HG02840 (cell line): ENCODE measurements at regions not wholly inside any gene's neighbourhood (a gene's known extent, or its start where the extent isn't known, plus 50 kb on each side); places are given as distances from the start of the nearest gene placed in this dataset.

Experiments
- ATAC-seq: cut with Tn5 transposase; IDR thresholded peaks from one replicate; pipeline ENCODE4 v1.9.1; 2021; ENCODE audit warnings: mild to moderate bottlenecking, moderate library complexity, moderate number of reproducible peaks; ENCODE audit not compliant: unreplicated experiment, low FRiP score

DNA sequence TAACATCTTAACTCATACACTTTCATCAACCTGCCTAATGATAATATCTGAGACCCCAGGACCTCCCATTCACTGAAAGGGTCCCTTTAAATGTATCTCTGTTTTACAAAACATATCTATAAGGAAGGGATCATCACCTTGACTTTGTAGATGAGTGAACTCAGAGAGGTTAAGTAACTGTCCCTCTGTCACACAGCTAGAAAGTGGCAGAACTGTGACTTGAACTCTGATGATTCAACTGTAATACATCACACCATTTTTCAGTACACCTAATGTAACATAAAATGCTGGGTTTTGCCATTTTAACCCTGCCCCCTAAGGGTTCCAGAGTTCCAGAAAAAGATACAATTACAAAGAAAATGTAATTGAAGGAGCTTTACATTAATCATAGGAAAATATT, 234.6 kb downstream of the ZEB2 start:
- no peak for ATAC-seq

DNA sequence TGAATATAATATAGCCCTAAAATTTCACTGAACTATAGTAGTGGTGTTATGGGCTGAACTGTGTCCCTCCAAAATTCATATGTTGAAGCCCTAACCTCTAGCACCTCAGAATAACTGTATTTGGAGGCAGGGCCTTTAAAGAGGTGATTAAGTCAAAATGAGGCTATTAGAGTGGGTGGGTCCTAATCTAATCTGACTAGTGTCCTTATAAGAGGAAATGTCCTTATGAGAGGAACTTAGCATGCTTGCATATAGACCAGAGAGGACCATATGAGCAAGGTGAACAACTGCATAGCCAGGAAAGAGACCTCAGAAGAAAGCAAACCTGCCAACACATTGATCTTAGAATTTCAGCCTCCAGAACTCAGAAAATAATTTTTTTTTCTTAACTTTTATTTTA, 238.4 kb downstream of the ZEB2 start:
- ATAC-seq = no peak

DNA sequence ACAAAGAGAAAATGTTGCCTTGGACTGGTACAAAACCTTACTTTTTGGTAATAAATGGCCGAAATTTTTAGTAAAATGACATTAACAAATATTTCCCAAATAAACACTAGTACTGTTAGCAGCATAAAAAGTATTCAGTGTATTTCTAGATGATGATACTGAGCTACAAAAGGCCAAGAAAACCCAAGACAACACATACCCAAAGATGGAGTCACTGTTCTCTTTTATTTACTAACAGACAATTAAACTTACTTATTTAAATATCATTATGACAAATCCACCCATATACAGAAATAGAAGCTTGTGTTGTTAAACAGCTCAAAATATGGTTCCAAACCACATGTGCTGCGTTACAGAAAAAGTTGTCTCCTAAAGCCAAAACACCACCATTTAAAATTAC, 239.9 kb downstream of the ZEB2 start:
- ATAC-seq = no peak

DNA sequence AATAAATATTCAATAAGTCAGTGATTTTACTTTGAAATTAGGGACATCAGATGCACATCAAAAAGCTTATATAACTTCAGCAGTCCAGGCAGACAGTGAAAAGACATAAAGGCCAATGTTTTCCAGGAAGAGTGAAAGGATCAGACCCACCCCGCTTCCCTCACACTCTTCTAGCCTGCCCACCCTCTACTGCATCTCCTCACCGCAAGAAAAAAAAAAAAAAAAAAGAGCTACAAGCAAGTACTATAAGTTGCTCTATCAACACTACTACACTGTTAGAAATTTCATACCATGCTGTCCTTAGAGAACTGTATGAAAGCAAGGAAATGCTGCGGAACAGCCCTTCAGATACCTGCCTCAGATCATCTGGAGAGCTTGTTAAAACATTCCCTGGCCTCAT, 240.8 kb downstream of the ZEB2 start:
- ATAC-seq = no peak

DNA sequence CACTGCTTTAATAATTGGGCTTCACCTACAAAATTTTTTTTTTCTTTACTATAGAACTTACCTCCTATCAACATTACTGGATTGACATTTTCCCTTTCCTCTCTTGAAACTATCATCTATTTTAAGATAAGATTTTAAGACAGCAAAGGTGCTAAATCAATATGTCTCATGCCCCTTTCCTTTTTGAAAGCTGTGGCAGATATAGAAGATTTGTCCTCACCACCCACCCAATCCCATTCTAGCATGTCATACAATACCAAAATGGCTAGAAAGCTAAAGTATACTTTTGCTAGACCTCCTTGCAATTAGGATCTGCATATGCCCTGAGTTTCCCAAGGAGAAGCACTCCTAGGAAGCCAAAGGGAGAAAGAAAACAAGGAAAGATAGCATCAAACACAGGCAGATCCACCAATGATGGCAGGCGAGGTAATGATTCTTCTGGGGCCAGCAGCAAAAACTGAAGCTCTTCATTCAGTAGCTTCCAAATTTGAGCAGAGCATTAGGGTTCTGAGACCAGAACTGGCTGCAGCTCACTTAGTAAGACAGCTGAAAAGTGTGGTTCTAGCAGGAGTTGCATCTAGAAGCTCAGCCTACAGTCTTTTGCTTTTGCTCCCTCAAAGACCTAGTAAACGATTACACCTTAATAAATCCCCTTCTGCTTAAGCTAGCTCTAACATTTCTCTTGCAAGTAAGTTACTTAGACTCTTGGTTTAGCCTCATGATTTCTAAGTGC, 242.1 kb downstream of the ZEB2 start:
- no peak for ATAC-seq

DNA sequence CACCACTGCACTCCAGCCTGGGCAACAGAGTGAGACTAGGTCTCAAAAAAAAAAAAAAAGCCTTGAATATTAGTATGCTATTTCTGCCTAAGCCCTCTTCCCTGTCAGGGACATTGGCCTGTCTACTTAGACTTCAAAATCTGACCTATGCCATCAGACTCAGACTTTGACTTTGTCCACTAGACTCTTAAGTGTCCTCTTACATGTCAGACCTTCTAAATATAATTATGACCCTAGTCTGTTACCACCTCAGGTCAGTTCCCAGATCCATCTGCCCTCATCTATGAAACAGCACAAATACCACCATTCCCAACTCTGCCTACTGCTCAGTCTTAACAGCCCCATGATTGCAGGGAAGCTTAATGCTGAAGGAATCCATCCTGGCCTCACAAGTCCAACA, 244.6 kb downstream of the ZEB2 start:
- ATAC-seq = no peak

DNA sequence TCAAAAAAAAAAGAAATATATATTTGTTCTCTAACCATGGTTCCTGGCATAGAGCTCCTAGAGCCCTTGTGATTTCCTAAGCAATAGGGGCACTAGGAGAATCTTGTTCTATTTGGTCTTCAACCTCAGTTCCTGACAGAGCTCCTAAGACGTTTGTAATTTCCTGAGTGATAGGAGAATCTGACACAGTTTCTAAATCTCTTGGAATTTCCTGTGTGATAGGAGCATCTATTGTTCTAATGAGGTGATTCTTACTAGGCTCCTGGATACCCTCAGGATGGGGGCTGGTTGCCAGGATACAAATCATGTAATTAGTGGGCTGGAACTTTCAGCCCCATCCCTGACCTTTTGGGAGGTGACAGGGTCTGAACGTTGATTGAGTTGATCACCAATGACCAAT, 245.8 kb downstream of the ZEB2 start:
- ATAC-seq = no peak

DNA sequence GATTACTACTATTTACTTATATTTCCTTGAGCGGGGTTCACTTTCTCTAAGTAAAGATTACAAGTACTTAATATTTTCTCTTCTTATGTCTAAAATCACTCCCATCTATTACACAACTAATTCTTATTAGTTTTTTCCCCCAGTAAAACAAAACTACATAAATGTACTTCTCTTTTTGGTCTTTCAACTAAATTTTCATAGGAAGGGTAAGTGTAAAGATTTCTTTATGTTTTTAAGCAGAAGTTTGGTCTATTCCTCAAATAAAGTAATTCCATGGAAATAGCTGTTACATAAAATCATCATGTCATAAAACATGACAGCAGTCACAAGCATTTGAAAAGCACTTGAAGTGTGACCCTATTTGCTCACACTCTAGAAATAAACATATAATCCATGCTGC, 249.0 kb downstream of the ZEB2 start:
- no peak for ATAC-seq

DNA sequence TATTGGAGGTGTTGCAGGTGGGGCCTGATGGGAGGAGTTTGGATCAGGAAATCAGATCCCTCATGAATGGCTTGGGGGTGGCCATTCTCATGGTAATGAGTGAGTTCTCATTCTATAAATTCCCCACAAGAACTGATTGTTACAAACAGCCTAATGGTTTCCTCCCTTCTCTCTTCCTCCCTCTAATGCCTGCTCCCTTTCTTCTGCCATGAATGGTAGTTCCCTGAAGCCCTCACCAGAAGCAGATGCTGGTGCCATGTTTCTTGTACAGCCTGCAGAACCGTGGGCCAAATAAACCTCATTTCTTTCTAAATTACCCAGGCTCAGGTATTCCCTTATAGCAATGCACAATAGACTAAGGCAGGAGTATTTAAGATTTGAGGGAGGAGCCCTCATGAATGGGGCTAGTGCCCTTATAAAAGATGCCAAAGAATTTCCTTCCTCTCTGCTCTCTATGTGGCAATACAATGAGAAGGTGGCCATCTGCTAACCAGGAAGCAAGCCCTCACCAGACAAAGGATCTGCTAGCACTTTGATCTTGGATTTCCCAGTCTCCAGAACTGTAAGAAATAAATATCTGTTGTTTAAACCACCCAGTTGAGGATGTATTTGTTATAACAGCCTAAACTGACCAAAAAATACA, 251.8 kb downstream of the ZEB2 start:
- no peak for ATAC-seq

DNA sequence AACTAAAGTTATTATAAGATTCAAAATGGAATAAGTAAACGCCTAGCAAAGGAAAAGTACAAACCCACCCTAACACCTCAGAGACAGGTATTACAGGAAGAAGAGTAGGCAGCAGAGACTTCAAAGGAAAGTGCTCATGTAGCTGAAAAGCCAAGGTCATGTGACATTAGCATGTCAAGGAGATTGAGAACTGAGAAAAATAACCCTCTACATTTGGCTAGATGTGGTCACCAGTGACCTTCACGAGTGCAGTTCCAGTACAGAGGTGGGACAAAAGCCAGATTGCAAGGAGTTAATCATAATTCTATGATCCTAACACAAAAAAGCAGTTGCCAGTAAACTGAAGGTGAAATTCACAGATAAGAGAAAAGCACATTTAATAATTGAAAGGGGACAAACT, 252.7 kb downstream of the ZEB2 start:
- ATAC-seq = peak; percentile 72

DNA sequence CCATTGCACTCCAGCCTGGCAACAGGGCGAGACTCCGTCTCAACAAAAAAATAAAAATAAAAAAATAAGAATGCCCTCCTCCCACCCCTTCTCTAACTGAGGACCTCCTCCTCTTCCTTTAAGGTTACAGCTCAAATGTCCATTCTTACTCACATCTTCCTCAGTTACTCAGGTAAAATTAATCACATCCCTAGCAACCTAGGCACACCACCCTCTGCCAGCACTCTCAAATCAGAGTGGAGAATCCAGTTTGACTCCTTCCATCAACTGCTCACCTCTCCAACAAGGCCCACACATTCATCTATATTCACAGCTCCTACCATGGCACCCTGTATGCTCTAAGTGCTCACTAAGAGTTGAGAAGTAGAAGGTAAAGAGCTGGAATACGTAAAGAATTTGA, 254.3 kb downstream of the ZEB2 start:
- ATAC-seq = no peak

DNA sequence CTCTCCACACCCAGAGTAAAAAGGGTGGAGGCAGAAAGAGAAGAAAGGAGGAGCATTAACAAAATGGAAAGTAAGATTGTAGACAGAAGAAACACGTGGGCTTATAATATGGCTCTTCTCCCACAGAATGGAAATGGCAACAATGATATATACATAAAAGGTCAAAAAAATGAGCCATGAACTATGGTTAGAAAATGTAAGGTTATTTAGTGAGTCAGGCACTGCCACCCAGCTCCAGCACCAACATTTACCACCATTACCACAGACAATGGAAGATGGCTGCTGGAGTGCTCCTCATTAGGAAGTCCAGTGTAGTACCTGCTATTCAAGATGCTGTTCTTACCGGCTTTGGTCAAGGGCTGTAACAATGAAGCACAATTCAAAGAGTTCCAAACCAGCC, 258.0 kb downstream of the ZEB2 start:
- ATAC-seq = no peak

DNA sequence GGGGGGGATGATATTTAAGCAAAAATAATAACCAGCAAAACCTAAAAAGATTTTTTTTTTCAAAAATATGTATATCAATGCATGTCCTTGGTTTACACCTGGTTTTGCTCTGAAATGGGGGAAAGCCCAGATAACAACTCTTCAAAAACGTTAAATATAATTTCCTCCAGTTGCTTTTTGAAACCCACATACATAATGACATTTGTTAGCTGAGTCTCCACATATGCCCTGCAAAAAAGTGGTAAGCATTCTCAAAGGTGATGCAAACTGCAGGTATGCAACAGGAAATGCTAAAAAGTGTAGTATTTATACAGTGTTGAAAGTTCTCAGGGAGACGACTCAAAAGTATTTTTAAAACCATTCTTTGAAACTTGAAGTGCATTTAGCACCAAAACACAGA, 258.6 kb downstream of the ZEB2 start:
- no peak for ATAC-seq

DNA sequence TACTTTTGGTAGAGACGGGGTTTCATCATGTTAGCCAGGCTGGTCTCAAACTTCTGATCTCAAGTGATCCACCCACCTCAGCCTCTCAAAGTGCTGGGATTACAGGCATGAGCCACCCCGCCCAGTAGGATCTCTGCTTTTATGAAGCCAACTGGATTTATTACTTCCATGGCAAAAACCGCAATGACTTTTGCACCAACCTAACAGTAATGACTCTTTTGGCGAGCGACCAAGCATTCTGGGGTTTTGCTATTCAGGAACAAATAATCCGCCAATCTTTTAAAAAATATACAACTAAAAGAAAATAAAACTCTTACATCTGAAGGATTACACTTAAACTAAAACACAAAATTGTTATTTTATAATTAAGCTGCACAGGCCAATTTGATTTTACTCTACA, 260.6 kb downstream of the ZEB2 start:
- ATAC-seq = no peak

DNA sequence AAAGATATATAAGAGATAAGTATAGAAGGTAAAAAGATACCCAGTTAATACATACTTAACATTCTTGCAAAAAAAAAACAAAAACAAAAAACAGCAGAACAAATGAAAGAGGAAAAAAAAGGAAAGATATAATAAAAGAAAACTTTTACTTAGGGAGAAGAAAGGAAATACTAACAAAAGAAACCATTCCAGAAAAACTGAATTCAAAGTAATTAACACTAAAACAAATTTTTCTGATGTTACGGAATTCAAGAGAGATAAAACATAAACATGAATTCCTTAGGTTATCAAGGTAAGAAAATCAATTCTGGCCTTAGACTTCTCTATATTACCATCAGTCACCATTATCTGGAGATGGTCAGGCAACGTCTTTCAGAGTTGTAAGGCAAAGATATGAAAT, 261.8 kb downstream of the ZEB2 start:
- no peak for ATAC-seq

DNA sequence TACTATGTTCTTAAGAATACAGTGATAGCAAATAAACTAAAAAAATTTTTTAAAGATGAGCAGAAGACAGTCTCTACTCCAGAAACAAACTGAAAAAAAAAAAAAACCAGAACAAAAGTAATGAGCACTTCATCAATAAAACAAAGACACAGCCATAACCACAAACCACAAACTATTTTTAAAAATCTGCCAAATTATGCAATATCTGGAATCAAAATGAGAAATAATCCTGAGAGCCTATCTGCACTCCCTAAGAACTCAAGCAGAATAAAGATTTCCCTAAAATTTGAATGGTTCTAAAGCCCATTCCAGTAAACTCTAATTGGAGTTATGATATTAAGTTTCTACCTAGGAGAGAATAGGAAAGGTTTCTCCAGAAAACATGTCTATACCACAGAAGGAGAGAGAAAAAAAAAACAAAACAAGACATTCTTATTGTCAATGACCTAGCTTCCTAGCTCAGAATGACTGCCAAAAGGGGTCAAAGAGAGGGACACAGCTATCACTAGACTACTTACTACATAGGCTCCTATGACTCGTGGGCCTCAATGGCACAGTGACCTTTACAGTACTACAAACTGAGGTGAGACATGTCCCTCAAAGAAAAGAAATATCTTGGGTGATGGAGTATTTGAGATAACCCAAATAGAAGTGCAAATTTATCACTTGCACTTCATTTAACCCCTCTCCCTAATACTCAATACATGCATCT, 262.8 kb downstream of the ZEB2 start:
- ATAC-seq = no peak

DNA sequence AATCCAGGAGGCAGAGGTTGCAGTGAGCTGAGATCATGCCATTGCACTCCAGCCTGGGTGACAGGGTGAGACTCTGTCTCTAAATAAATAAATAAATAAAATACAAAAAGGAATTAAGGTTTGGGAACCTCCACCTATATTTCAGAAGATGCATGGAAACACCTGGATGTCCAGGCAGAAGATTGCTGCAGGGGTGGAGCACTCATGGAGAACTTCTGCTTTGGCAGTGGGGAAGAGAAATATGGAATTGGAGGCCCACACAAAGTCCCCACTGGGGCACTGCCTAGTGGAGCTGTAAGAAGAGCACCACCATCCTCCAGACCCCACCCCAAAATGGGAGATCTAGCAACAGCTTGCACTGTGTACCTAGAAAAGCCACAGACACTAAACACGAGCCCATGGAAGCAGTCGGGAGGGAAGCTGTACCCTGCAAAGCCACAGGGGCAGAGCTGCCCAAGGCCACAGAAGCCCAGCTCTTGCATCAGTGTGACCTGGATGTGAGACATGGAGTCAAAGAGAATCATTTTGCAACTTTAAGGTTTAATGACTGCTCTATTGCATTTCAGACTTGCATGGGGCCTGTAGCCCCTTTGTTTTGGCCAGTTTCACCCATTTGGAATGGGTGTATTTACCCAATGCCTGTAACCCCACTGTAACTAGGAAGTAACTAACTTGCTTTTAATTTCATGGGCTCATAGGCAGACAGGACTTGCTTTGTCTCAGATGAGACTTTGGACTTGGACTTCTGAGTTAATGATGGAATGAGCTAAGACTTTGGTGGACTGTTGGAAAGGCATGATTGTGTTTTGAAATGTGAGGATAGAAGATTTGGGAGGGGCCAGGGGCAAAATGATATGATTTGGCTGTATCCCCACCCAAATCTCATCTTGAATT, 265.3 kb downstream of the ZEB2 start:
- no peak for ATAC-seq

DNA sequence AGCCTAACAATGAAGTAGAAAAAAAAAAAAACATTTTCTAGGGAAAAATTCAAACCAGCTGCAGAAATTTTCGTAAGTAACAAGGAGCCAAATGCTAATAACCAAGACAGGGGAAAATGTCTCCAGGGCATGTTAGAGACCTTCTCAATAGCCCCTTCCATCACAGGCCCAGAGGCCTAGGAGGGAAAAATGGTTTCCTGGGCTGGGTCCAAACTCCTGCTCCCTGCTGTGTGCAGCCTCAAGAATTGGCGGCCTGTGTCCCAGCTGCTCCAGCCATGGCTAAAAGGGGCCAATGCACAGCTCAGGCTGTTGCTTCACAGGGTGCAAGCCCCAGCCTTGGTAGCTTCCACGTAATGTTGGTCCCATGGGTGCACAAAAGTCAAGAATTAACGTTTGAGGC, 266.2 kb downstream of the ZEB2 start:
- no peak for ATAC-seq

DNA sequence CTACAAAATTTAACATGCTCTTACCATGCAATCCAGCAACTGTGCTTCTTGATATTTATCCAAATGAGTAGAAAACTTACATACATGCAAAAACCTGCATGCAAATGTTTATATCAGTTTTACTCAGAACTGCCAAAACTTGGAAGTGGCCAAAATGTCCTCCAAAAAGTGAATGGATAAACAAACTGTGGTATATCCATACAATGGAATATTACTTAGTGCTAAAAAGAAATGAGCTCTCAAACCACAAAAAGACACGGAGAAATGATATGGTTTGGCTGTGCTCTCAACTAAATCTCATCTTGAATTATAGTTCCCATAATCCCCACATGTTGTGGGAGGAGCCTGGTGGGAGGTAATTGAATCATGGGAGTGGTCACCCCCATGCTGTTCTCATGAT, 267.2 kb downstream of the ZEB2 start:
- ATAC-seq = no peak

DNA sequence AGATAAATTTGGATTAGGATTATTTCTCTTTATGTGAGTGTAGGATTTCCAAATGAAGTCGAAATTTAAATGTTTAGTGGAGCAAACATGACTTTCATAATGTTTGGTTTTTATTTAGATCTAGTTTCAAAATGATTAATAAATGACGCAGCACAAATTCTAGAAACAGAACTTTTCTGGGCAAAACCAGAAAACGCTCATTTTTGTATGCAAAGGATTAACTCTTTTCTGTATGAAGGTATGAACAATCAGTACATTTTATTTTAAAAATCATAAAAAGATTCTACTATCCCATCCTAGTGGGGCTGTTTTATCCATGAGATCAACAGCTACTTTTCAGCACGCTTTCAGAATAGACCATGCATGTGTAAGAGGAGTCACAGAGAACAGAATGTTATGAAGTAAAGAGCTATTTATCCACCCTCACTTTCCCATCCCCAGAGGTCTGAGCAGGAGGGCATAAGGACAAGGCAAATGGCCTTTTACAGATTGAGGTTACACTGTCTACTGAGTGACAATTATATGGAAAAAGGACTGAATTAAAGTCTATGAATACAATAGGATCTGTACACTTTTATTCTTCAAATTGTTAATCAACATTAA, 270.8 kb downstream of the ZEB2 start:
- no peak for ATAC-seq
